HG02642 (cell line): ENCODE measurements at regions not wholly inside any gene's neighbourhood (a gene's known extent, or its start where the extent isn't known, plus 50 kb on each side); places are given as distances from the start of the nearest gene placed in this dataset.

ENCODE experiments used
- ATAC-seq: cut with Tn5 transposase; IDR thresholded peaks from one replicate; pipeline ENCODE4 v1.9.1; 2021; ENCODE audit warnings: mild to moderate bottlenecking; ENCODE audit not compliant: unreplicated experiment, poor library complexity

DNA sequence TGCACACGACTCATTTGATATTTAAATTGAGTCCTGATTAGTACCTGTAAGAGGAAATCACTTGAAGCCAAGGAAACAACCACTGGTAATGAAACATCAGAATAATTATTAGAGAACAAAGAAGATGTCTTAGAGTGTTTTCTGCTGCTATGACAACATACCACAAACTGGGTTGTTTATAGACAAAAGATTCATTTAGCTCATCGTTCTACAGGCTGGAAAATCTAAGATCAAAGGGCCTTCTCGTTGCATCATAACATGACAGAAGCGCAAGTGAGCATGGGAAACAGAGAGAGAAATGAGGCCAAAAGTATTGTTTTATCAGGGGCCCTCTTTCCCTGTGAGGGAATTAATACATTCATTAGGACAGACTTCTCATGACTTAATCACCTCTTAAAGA, 1024.0 kb upstream of the PCDH9 start:
- no peak for ATAC-seq

DNA sequence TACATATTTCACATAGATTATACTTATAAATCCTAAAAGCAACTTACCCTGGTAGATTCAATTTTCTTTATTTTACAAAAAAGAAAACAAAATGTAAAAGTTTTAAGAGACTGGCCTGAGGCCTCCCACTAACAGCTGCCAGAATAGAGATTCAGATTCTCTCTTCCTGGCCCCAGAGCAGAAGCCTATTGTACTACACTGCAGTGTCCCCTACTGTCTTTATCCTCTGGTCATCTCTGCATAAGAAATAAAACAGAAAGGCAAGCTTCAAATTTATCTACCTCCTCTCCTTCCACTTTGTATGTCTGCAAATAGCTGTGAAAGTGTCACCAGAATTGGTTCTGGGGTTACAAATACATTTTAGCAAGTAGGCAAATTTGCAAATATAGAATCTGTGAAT, 1004.1 kb upstream of the PCDH9 start:
- ATAC-seq, result no peak

DNA sequence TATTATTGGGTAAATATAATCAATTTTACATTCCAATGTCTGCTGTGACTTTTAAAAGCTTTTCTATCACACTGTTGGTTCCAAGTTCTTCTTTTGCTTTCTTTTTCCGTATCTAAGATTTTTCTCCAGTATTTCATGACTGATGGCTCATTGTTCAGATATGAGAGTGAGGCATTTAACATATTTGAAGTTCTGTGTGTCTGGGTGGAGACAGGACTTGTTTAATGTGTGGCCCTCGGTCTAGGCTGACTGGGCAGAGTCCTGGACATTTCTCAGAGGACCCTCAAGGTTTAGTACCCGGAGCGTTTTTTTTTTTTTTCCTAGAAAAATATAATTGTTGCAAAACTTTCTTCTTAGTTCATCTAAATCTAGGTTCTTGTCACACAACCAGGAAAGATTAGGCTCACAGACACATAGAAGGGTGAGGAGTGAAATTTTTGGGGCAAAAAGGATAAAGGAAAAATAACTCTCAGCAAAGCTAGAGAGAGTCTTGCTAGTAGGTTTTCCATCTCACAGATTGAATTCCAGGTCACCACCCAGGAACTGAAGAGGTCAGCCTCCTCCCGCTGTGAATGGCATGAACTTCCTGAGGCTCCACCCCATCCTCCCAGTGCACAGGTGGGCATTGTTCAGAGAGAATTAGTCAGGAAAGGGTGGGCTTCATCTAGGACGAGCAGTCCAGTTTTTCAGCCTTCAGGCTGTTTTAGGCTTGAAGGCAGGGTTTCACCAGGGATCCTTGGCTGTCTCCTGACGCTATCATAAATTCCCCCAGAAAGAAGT, 1002.4 kb upstream of the PCDH9 start:
- no peak for ATAC-seq

DNA sequence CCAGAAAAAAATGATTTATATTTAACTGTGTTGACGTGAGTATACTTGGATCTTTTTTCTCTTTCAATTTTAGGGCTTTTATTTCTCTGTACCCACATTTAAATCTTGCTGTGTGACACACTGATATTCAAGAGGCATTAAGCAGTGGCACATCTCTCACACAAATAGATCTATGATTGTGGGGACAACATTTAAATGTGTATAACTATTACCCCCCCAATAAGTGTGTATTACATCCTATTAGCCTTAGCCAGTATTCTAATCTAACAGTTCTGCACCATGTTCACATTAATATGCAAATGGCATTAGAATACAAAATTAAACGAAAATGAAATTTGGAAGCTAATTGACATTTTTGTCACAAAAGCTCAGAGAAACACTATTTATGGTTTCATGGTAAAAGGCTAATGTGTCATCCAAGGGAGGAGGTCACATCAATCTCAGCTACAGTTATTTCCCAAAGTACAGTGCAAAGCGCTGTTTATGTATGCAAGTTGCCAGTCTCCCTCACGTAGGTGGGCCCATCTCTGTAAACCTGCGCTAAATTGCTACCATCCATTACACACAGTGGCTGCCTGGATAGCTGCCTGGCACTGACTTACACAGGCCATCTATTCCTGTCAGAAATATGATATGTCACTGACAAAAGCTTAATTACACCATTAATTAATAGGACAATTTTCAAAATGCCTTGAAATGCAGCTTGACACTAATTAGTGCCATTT, 984.7 kb upstream of the PCDH9 start:
- no peak for ATAC-seq

DNA sequence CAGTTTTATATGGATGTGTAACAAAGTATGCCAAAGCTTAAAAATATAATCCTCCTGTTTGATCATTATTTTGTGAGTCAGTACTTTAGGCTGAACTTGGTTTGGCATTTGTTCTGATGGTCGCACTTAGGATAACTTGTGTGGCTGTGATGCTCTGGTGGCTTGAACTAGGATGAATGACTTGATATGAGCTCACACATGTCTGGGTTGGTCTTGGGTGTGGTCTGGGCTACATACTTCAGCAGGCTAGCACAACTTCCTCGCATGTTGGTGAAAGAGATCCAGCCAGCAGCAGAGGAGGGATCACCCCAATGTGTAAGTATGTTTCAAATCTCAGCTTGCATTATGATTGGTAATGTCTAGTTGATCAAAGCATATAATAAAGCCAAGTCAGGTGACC, 969.1 kb upstream of the PCDH9 start:
- ATAC-seq, result no peak

DNA sequence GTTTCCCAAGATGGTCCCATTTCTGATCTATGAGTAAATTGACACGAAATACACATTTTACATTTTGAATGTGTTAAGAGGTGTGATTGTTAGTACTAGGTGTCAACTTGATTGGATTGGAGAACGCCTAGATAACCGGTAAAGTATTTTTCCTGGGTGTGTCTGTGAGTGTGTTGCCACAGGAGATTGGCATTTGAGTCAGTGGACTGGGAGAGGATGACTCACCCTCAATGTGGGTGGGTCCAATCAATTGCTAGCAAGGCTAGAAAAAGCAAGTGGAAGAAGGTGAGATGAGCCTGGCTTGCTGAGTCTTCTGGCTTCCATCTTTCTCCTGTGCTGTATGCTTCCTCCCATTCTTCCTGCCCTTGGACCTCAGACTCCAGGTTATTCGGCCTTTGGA, 960.7 kb upstream of the PCDH9 start:
- no peak for ATAC-seq

DNA sequence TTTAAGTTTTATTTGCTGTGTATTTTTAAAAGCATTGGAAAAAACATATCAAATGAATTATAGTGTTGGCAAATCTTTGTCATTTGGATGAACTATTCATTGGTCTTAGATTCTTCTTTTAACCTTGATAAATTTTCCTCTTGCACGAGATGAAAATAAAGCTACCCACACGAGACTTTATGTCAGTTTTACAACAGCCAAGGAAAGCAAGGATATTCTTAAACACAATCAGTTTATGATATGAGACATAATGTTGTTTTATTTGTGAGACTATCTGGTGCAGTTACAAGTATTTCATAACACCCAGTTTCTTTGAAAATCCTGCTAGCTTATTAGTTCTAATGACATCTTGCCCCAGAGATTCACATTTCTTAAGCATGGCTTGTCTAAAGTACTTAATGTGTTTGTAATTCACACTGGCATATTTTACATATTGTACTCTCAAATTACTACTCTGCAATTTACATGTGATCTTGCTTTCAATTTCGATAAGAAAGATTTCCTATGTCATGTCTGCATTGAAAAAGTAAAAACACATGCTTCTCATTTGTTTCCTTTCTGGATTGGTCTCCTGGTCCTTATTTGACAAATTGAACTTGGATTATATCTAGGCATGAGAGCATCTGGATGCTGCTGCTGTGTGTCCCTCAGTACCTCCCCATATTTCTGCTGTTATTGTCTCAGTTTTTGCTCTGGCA, 955.5 kb upstream of the PCDH9 start:
- no peak for ATAC-seq

DNA sequence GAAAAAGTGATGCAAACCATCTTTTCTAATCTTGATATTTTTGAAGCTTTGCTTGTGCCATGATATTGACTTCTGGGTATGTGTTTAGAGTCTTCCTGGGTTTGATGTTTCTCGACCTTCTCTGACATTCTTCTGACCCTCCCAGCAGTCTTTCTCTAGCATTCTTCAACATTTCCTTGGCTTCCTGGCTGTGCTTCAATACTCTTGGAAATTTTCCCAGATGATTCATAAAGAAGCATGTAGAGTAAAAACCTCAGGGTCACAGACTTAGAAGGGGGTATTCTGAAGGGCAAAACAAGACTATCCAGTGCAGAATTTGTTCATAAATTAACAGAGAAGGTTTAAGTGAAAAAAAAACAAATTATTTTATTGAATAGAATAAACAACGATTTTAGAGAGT, 946.3 kb upstream of the PCDH9 start:
- ATAC-seq, result no peak

DNA sequence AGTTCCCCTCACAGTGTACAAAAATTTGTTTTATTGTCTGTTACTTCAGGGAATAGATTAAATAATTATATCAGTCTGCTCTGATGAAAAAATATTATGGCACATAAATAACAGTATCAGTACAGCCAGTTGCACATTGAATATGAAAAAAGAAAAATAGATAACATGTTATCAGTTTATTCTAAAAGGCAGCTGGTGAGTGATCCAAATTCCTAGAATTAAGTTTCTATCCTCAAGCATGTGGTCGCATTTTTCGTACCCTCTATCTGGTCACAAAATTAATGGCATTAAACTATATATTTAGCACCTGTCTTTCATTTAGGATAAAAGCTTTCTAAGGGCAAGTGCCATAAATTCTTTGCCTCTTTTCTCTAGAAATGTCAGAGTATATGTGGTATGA, 944.8 kb upstream of the PCDH9 start:
- no peak for ATAC-seq

DNA sequence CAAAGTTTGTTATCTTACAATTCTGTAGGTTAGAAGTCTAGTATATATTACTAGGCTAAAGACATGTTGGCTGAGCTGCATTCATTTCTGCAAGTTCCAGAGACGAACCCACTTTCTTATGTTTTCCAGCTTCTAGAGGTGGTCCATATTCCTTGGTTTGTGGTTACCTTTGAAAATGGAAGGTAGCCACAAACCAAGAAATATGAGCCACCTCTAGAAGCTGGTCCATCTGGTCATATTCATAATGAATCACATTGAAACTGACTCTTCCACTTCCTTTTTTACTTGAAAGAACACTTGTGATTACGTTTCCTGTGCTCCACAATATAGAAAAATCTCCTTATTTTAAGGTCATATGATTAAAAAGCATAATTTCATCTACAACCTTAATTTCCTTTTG, 943.0 kb upstream of the PCDH9 start:
- no peak for ATAC-seq

DNA sequence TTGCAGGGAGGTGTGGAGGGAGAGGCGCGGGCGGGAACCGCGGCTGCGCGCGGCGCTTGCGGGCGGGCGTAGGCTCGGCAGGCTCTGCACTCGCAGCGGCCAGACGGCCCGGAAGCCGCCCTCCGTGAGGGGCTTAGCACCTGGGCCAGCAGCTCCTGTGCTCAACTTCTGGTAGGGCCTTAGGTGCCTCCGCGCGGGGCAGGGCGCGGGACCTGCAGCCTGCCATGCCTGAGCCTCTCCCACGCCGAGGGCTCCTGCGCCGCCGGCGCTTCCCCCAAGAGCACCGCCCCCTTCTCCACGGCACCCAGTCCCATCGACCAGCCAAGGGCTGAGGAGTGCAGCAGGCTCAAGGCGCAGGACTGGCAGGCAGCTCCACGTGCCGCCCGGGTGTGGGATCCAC, 940.8 kb upstream of the PCDH9 start:
- ATAC-seq, result no peak

DNA sequence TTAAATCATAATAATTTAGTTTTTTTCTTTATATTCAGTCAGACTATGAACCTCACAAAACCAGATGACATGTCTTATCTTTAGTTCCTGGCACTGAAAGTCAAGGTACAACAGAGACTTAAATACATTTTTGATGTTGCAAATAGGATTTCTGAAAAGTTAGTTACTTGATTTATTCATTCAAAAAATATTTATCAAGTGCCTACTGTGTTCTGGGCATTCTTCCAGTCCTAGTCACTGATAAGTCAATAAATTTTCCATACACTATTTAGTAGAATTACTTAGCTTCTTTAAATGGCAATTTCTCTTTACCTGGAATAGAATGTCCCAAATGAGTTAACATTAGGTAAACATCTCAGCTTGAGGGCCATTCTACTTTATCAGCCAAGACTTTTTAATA, 938.3 kb upstream of the PCDH9 start:
- ATAC-seq, result no peak

DNA sequence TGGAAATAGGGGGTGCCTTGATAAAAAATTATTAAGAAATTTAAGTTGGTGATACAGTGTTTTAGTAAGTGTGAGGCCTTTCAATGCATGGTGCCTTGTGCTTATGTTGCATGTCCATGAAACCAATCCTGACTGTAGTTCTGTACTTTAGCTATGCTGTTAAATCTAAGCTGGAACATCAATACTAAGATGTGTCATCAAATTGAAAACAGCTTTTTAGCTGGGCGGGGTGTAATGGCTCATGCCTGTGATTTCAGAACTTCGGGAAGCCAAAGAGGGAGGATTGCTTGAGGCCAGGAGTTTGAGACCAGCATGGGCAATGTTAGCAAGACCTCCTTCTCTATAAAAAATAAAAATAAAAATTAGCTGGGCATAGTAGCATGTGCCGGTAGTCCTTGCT, 930.3 kb upstream of the PCDH9 start:
- ATAC-seq, result no peak

DNA sequence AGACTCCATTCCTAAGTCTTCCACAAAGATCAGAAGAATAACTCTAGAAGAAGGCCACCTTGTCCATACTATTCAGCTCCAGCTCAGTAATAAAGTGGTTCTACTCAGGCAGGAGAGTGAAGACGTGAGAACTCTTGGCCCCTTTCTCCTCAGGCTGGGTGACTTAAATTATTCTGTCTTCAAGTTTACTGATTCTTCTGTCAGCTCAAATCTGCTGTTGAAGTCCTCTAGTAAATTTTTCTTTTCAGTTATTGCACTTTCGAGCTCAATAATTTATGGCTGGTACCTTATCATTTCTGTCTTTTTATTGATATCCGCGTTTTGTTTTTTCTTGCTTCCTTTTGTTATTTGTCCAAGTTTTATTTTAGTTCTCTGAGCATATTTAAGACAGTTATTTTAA, 922.3 kb upstream of the PCDH9 start:
- ATAC-seq, result no peak

DNA sequence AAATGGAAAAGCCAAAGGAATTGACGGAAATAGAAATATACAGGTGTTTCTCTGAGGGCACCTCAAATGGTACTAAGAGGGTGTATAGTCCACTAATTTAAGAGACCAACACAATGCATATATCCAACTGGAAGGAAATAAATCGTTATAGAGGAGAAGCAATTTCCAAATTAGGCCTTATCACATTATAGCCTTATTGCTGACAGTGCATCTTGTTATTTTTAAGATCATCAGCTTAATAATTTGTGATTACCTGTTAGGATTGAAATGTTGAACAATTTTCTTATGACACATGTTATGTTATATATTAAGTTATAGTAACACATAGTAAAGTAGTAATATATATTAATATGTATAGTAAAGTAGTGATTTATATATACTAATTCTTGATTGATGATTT, 915.7 kb upstream of the PCDH9 start:
- ATAC-seq, result no peak

DNA sequence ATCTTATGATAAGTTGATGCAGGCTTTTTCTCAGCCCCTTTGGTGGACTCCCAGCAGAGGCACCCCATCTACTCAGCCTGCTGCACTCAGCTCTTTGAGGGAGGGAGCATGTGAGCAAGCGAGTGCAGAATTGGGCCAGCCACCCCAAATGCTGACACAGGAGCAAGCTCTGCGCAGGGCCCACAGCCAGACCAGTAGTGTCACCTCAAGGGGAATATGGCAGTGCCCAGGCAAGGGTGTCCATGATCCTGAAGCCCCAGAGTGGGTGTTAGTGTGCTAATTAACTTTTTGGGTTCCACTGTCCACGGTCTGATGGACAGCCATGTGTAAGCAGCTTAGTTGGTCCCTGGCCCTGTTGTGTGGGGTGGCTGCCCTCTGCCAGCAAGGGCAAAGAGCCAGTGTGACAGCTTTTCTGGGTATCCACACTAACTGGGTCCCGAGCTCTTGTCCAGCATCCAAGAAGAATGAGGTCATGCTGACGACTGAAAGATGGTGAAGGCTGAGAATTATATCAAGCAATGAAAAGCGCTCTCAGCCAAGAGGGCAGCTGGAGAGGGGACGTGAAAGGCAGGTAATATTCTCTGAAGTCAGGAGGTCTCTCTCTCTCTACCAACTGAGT, 898.3 kb upstream of the PCDH9 start:
- no peak for ATAC-seq

DNA sequence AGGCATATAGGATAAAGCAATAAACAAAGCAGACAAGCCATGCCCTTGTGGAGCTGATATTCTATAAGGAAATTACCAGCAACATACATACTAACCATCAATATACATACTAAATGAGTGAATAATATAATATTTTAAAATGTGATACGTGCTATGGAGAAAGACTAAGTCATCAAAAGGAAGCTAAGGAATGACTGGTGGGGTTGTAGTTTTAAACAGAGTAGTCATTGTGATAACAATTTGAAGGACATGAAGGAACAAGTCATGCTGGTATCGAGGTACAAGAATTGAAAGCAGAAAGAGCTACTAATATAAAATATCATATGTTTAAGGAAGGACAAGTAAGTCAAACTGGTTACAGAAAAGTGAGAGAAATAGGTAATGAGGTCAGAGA, 894.9 kb upstream of the PCDH9 start:
- no peak for ATAC-seq

DNA sequence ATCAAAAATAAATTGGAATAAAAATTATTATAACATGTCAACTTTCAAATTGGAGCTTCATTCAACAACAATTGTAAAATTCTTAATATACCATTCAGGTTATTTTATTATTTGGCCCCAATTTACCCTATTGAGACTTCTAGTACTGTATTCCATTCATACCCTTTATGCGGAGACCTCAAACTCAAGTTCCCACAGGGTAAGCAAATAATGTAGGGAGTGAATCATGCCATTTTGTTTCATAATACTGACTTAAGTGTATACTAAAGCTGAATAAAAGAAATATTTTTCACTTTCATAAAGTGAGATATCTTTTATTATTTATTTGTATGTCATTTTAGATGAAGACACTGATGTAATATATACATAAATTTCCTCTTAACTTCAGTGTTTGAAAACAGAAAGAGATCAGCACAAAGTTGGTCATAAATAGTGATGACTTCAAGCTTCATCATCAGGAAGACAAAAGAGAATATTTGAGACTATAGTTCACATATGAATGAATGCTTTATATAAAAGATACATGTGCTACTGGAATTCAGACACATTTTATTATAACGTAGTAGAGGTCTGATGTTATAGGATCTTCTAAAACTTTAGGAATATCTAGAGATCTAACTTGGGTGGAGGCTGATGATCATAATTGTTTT, 894.4 kb upstream of the PCDH9 start:
- ATAC-seq, result no peak

DNA sequence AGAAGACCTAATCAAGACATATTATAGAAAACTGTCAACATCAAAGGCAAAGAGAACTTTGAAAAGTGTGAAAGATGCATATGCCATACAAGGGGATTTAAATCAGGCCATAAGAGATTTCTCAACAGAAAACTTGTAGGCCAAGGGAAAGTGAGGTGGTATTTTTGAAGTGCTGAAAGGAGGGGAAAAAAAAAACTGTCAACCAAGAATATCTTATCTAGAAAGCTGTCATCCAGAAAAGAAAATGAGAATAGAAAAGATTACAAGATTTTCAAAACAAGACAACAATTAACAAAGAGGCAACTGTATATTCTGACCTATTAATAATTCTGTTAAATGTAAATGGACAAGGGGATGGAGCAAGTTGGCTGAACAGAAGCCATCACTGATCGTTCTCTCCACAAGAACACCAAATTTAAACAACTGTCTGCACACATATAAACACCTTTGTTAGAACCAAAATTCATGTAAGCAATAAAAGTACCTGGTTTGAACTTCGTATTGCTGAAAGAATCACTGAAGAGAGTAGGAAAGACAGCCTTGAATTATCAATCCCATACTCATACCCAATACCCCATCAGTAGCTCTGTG, 880.1 kb upstream of the PCDH9 start:
- ATAC-seq, result no peak

DNA sequence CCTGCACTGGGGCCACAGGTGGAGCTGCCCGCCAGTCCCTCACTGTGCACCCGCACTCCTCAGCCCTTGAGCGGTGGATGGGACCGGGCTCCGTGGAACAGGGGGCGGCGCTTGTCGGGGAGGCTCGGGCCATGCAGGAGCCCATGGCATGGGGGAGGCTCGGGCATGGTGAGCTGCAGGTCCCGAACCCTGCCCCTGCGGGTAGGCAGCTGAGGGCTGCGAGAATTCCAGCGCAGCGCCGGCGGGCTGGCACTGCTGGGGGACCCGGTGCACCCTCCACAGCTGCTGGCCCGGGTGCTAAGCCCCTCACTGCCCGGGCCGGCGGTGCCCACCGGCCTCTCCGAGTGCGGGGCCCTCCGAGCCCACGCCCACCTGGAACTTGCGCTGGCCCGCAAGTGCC, 877.5 kb upstream of the PCDH9 start:
- ATAC-seq, result no peak
